GM19324 (cell line): ENCODE measurements at regions not wholly inside any gene's neighbourhood (a gene's known extent, or its start where the extent isn't known, plus 50 kb on each side); places are given as distances from the start of the nearest gene placed in this dataset.

Experiments
- ATAC-seq: cut with Tn5 transposase; IDR thresholded peaks from one replicate; pipeline ENCODE4 v1.9.1; 2021; ENCODE audit warnings: mild to moderate bottlenecking, moderate library complexity; ENCODE audit not compliant: unreplicated experiment, low FRiP score

DNA sequence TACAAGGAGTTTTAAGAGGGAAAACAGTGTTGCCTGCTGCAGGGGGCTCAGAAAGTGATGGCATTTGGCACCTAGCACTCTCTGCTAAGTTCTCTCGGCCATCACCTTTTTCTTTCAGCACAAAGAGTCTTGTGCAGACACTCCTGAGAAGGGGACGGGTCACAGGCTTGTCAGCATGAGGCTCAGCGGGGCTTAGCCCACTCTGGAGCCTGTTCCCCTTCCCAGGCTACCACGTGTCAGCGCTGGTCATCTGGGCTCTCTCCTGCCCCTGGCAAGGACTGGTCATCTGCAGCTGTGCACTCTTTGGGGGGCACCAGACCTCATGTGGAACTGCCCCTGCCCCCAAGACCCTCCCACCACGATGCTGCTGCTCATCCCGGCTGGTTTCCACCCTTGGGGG, 152.1 kb upstream of the MKI67 start:
- ATAC-seq: no peak

- ATAC-seq: no peak
Observed at GRCh38 chr10:128280271-128280670, 154.0 kb upstream of the MKI67 start.

DNA sequence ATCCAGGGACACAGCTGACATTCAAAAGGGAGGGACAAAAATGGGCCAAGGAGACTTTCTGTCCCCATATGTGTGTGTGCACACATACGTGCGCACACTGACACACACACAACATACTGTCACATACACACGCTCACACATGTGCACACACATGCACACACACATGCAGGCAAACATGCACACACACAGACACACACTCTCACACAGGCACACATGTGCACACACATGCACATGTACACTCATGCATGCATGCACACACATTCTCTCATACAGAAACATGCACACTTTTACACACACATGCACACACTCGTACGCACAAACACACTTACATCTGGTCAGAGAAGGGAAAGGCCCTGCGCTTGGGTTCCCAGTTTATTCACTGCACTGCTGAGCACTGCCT, 155.1 kb upstream of the MKI67 start:
- no peak for ATAC-seq

DNA sequence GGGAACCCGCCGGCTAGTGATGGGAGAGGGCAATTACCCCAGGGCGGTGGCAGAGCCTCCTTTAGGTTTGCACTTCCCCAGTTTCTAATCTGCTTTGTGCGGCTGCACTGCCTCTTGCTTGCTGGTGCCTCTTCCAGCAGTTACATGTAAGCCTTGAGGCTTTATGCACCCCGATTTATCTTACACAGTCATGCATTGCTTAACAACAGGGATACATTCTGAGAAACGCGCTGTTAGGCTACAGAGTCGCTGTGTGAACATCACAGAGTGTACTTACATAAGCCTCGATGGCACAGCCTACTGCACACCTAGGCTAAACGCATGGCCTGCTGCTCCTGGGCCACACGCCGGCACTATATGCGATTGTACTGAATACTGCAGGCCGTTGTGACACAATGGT, 155.6 kb upstream of the MKI67 start:
- no peak for ATAC-seq

DNA sequence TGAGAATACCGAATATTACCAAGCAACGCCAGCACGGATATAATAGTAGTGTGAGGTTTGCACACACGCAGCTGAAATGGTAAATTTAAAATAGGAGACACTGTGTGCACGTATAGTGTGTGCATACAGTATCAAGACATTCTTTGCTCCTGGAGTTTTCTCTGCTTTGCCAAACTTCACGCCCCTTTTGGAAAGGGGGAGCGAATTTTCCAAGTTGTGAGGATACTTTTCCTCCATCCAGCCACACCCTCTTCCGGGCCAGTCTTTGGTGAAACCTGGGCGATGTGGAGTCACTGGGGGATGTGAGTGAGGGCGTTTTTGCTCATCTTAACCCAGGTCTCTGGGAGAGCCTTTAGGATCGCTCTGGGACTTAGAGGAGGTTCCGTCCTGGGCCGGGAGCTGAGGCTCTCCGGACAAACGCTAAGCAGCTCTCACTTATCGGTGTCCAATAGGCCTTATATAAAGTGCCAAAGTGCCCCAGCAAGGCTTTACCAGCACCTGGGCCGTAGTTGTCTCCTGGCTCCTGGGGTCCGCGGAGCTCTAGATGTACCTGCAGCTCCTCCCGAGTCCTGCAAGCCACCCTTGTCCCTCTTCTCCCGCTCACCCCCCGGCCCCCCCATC, 160.0 kb upstream of the MKI67 start:
- ATAC-seq: no peak

DNA sequence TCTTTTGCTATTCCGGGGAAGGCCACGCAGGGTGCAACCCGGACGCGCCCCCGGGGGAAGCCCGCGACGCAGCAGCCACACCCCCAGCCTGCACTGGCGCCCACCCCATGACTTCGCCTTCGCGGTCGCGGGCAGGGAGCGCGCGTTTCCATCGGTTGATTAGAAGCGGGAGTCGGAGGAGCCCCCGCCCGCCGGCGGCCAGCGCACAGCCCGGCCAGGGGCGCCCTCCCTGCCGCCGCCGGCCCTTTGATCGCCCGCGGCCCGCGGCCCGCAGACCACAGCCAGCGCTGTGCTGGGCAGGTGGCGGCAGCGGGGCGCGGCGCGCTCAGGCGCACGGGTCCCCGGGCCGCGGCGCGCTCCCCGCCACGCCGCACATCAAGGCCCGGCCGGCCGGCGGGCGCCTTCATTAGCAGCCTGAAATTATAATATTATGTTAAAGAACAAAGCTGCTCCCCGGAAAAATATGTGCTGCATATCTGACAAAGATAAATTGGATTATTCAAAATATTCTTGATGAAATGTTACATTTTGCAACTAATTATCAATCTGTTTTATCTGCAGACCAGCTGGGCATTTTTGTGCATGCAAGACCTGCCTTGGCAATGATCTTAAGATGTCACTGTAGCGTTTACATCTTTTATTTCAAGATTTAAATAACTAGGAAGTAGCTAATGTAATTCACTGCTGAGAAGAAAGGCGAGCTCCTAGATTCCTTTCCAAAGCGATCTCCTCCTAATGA, 160.7 kb upstream of the MKI67 start:
- no peak for ATAC-seq

DNA sequence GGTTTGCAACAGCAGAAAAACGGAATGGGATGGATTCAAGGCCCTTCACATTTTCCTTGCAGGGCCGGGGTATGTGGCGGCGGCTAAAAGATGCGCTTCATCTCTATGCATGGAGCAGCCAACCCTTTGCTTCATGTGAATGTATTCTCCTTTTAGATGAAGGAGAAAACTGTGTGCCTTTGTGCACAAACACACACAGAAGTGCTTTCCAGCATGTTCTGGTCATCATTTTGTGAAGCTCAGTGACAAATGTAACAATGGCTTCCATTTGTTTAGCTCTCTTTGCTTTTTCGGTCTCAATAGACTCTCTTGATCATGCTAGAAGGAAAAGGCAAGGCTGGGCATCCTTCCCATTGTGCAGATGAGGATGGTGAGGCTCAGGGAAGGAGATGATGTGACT, 161.7 kb upstream of the MKI67 start:
- no peak for ATAC-seq

DNA sequence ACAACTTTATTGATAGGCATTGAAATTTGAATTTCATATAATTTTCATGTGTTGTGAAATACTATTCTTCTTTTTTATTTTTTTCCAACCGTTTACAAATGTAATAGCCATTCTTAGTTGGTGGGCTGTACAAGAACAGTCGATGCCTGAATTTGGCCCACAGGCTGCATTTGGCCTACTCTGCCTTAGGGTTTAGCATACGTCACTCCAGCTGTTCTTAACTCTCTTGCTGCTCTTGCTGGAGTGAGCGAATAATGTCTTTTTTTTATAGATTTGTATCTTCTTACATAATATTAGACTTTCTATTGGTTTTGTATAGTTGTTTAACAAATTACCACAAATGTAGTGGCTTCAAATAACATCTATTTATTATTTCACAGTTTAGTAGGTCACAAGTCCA, 163.4 kb upstream of the MKI67 start:
- ATAC-seq: no peak

- ATAC-seq: no peak
Observed at GRCh38 chr10:128295003-128295402, 168.8 kb upstream of the MKI67 start.

GRCh38 chr10:128296253-128297007, 170.2 kb upstream of the MKI67 start:
- no peak for ATAC-seq

- ATAC-seq: no peak
Observed at GRCh38 chr10:128297709-128298378, 171.6 kb upstream of the MKI67 start.

GRCh38 chr10:128298587-128298986, 172.4 kb upstream of the MKI67 start:
- ATAC-seq: no peak

DNA sequence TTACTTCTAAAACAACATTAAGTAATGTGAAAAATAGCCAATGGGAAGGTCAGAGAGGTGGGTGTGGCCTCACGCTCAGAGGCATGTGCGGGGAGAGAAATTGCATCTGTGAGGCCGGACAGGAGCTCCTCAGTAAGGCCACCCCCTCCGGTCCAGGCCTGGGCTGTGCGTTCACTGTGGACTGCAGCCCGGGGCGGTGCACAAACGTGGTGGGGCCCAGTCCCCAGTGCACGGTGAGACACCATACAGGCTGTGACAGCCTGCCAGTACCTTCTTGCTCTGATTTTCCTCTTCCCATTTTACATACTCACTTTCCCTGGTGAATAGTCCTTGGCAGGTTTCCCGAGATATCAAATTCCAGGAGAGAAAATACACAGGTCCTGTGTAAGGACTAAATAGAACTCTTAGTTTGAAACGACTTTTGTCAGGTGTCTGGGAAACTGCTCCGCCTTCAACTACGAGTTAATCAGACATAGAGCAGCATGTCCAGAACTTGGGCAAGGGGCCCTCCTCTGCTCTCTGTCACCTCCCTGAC, 174.1 kb upstream of the MKI67 start:
- ATAC-seq: no peak

- no peak for ATAC-seq
Observed at GRCh38 chr10:128301051-128301450, 174.8 kb upstream of the MKI67 start.

DNA sequence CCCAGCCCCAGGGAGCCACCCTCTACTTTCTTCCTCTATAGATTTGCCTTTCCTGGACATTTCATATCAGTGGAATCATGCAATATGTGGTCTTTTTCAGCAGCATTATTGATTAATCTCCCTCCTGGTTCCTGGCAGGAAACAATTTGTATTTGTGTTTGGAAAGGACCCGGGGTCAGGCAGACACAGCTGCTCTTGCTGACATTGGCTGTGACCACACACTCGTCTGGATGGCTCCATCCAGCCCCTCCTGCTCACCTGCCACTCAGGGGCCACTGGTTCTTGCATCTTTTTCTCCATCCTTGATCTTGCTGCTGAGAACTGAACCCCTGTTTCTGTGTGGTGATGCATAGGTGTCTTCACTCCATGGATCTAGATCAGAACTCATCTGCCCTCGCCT, 176.6 kb upstream of the MKI67 start:
- ATAC-seq: no peak

- no peak for ATAC-seq
Observed at GRCh38 chr10:128304271-128304670, 178.0 kb upstream of the MKI67 start.

- ATAC-seq: no peak
Observed at GRCh38 chr10:128305601-128306345, 179.6 kb upstream of the MKI67 start.

- ATAC-seq: no peak
Observed at GRCh38 chr10:128306535-128306934, 180.3 kb upstream of the MKI67 start.

- ATAC-seq: no peak
Observed at GRCh38 chr10:128306966-128307365, 180.7 kb upstream of the MKI67 start.

DNA sequence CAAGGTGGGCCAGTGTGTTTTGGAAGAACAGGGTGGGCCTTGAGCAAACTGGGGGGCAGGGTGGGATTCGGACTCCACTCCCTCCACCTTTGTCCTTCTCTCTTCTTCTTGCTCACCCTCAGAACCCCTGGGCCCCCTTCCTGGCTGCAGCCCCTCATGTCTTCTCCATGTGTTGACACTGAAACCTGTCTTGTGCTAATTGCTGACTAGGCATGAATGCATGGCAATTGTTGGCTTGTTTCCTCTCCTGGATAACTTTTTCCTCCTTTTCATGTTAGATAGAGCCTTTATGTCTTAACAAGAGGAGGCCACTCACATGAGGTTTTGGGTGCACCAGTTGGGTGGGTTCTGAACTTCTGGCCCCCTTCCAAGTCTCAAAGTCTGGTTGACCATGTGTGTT, 181.6 kb upstream of the MKI67 start:
- ATAC-seq: no peak
